ENCODE measurements at regions not wholly inside any gene's neighbourhood (a gene's known extent, or its start where the extent isn't known, plus 50 kb on each side); places are given as distances from the start of the nearest gene placed in this dataset.

GRCh38 chr9:108666240-108666784 lies 189.5 kb downstream of the ACTL7B start:
- Mint-ChIP-seq H3K9me3 (peaks cover 1% of the 10 kb centered on the region), H3K4me3 (no peak overlapping the region), H3K36me3 (ENCODE audit: low read depth) (no peaks in the 10 kb centered on the region), H3K27me3 (no peaks in the 10 kb centered on the region), H3K4me1 (no peaks in the 10 kb centered on the region), H3K27ac (no peak overlapping the region)
- DNase-seq (no peak), ATAC-seq (no peak)

GRCh38 chr9:108665521-108666239 lies 190.1 kb downstream of the ACTL7B start:
- H3K27ac Mint-ChIP-seq = no peak overlapping the region
- H3K4me3 Mint-ChIP-seq = no peak overlapping the region
- H3K27me3 Mint-ChIP-seq = no peaks in the 10 kb centered on the region
- no peaks in the 10 kb centered on the region for H3K36me3 Mint-ChIP-seq (ENCODE audit: low read depth)
- ATAC-seq (no peak), DNase-seq (no peak)
- no peaks in the 10 kb centered on the region for H3K4me1 Mint-ChIP-seq
- peaks cover 8% of the 10 kb centered on the region for H3K9me3 Mint-ChIP-seq

- Mint-ChIP-seq H3K27me3 (no peaks in the 10 kb centered on the region), H3K36me3 (ENCODE audit: low read depth) (peaks cover 1% of the 10 kb centered on the region), H3K4me1 (no peaks in the 10 kb centered on the region), H3K4me3 (no peak overlapping the region), H3K27ac (no peak overlapping the region), H3K9me3 (peaks cover 14% of the 10 kb centered on the region)
- ATAC-seq (no peak), DNase-seq (no peak)
These were observed 191.2 kb downstream of the ACTL7B start for GRCh38 chr9:108664309-108665255.

GRCh38 chr9:108663422-108663821 lies 192.4 kb downstream of the ACTL7B start:
- Mint-ChIP-seq H3K36me3 (ENCODE audit: low read depth) (peaks cover 1% of the 10 kb centered on the region), H3K9me3 (peaks cover 22% of the 10 kb centered on the region), H3K4me3 (no peak overlapping the region), H3K4me1 (no peaks in the 10 kb centered on the region), H3K27me3 (no peaks in the 10 kb centered on the region), H3K27ac (no peak overlapping the region)
- DNase-seq (no peak), ATAC-seq (no peak)

GRCh38 chr9:108662956-108663355 lies 192.8 kb downstream of the ACTL7B start:
- Mint-ChIP-seq H3K27me3 (no peaks in the 10 kb centered on the region), H3K27ac (no peak overlapping the region), H3K4me1 (no peaks in the 10 kb centered on the region), H3K36me3 (ENCODE audit: low read depth) (peaks cover 1% of the 10 kb centered on the region), H3K9me3 (peaks cover 22% of the 10 kb centered on the region), H3K4me3 (no peak overlapping the region)
- ATAC-seq (no peak), DNase-seq (no peak)

GRCh38 chr9:108662091-108662875 lies 193.5 kb downstream of the ACTL7B start:
- peaks cover 1% of the 10 kb centered on the region for H3K36me3 Mint-ChIP-seq (ENCODE audit: low read depth)
- H3K4me1 Mint-ChIP-seq = no peaks in the 10 kb centered on the region
- DNase-seq (no peak), ATAC-seq (no peak)
- H3K9me3 Mint-ChIP-seq = peaks cover 25% of the 10 kb centered on the region
- H3K27me3 Mint-ChIP-seq = no peaks in the 10 kb centered on the region
- no peak overlapping the region for H3K27ac Mint-ChIP-seq
- no peak overlapping the region for H3K4me3 Mint-ChIP-seq

- ATAC-seq (no peak), DNase-seq (no peak)
- Mint-ChIP-seq H3K27ac (no peak overlapping the region), H3K27me3 (peaks cover 1% of the 10 kb centered on the region), H3K4me3 (no peak overlapping the region), H3K9me3 (peaks cover 27% of the 10 kb centered on the region), H3K4me1 (no peaks in the 10 kb centered on the region), H3K36me3 (ENCODE audit: low read depth) (peaks cover 1% of the 10 kb centered on the region)
These were observed 199.2 kb downstream of the ACTL7B start for GRCh38 chr9:108656566-108656965.

- Mint-ChIP-seq H3K27ac (no peak overlapping the region), H3K4me1 (no peaks in the 10 kb centered on the region), H3K27me3 (peaks cover 1% of the 10 kb centered on the region), H3K4me3 (no peak overlapping the region), H3K36me3 (ENCODE audit: low read depth) (peaks cover 1% of the 10 kb centered on the region), H3K9me3 (peaks cover 21% of the 10 kb centered on the region)
- ATAC-seq = no peak
- DNase-seq = no peak
These were observed 200.0 kb downstream of the ACTL7B start for GRCh38 chr9:108655818-108656217.

- Mint-ChIP-seq H3K36me3 (ENCODE audit: low read depth) (no peaks in the 10 kb centered on the region), H3K27ac (no peak overlapping the region), H3K4me1 (no peaks in the 10 kb centered on the region), H3K27me3 (peaks cover 1% of the 10 kb centered on the region), H3K9me3 (peaks cover 13% of the 10 kb centered on the region), H3K4me3 (no peak overlapping the region)
- no peak for ATAC-seq
- DNase-seq = no peak
These were observed 201.2 kb downstream of the ACTL7B start for GRCh38 chr9:108654566-108654965.

- no peaks in the 10 kb centered on the region for H3K36me3 Mint-ChIP-seq (ENCODE audit: low read depth)
- peaks cover 1% of the 10 kb centered on the region for H3K27me3 Mint-ChIP-seq
- DNase-seq = no peak
- no peak overlapping the region for H3K27ac Mint-ChIP-seq
- no peak overlapping the region for H3K4me3 Mint-ChIP-seq
- H3K4me1 Mint-ChIP-seq = no peaks in the 10 kb centered on the region
- peaks cover 5% of the 10 kb centered on the region for H3K9me3 Mint-ChIP-seq
- no peak for ATAC-seq
These were observed 202.9 kb downstream of the ACTL7B start for GRCh38 chr9:108652851-108653250.

- DNase-seq (no peak), ATAC-seq (no peak)
- Mint-ChIP-seq H3K27ac (no peak overlapping the region), H3K36me3 (ENCODE audit: low read depth) (no peaks in the 10 kb centered on the region), H3K27me3 (no peaks in the 10 kb centered on the region), H3K4me3 (no peak overlapping the region), H3K4me1 (no peaks in the 10 kb centered on the region), H3K9me3 (no peaks in the 10 kb centered on the region)
These were observed 205.0 kb downstream of the ACTL7B start for GRCh38 chr9:108650826-108651225.

- ATAC-seq = no peak
- Mint-ChIP-seq H3K9me3 (no peaks in the 10 kb centered on the region), H3K27me3 (no peaks in the 10 kb centered on the region), H3K4me1 (no peaks in the 10 kb centered on the region), H3K36me3 (ENCODE audit: low read depth) (no peaks in the 10 kb centered on the region), H3K27ac (no peak overlapping the region), H3K4me3 (no peak overlapping the region)
- no peak for DNase-seq
These were observed 210.3 kb downstream of the ACTL7B start for GRCh38 chr9:108645520-108645919.

- ATAC-seq = no peak
- no peak overlapping the region for H3K4me3 Mint-ChIP-seq
- DNase-seq = no peak
- H3K4me1 Mint-ChIP-seq = no peaks in the 10 kb centered on the region
- H3K27ac Mint-ChIP-seq = no peak overlapping the region
- no peaks in the 10 kb centered on the region for H3K9me3 Mint-ChIP-seq
- H3K27me3 Mint-ChIP-seq = no peaks in the 10 kb centered on the region
- no peaks in the 10 kb centered on the region for H3K36me3 Mint-ChIP-seq (ENCODE audit: low read depth)
These were observed 211.9 kb downstream of the ACTL7B start for GRCh38 chr9:108643731-108644510.

GRCh38 chr9:108642871-108643270 lies 212.9 kb downstream of the ACTL7B start:
- no peaks in the 10 kb centered on the region for H3K4me1 Mint-ChIP-seq
- no peak for DNase-seq
- H3K36me3 Mint-ChIP-seq (ENCODE audit: low read depth) = no peaks in the 10 kb centered on the region
- no peaks in the 10 kb centered on the region for H3K9me3 Mint-ChIP-seq
- H3K27me3 Mint-ChIP-seq = no peaks in the 10 kb centered on the region
- no peak overlapping the region for H3K4me3 Mint-ChIP-seq
- ATAC-seq = no peak
- no peak overlapping the region for H3K27ac Mint-ChIP-seq
